GM18505 (cell line): ENCODE measurements at regions not wholly inside any gene's neighbourhood (a gene's known extent, or its start where the extent isn't known, plus 50 kb on each side); places are given as distances from the start of the nearest gene placed in this dataset.
A peak's percentile ranks its signal among the peaks of the same experiment; 100 is the strongest.

ENCODE experiments used
- ATAC-seq: cut with Tn5 transposase; IDR thresholded peaks from one replicate; pipeline ENCODE4 v1.9.1; 2021; ENCODE audit not compliant: unreplicated experiment
- POLR2A ChIP-seq: IDR thresholded peaks from 4 replicates; pipeline ENCODE4 v1.6.1; 2011; ENCODE audit warnings: borderline replicate concordance; ENCODE audit not compliant: insufficient read depth, insufficient read length; ENCODE audit errors: extremely low read depth

DNA sequence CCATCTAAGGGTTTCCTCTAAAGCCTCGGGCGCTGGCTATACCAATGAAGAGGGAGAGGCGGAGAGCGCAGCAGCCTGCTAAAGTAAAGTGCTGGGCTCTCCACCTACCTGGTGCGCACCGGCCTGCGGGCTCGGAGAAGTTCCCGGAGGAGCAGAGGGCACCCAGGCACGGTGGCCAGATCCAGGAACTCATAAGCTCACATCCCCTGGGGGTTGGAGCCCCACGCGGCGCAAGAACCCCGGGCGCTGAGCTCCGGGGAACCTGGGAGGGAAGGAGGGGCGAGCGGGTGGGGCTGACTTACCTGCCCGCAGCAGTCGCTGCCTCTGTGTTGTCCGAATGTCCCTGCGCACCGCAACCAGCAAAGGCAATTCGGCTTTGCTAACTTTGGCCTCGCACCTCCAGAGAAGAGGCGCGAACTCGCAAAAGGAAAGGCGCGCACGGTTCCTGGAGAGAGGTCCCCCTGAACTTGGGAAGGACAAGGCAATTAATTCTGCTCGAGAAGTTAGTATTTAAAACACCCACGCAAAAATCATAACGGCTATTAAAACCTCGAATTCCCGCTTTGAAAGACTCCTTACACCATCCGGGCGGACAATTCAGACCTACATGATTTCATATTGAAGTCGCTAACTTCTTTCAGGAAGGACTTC, 127.6 kb upstream of the C11orf58 start:
- TF ChIP-seq POLR2A = no peak
- ATAC-seq = no peak

DNA sequence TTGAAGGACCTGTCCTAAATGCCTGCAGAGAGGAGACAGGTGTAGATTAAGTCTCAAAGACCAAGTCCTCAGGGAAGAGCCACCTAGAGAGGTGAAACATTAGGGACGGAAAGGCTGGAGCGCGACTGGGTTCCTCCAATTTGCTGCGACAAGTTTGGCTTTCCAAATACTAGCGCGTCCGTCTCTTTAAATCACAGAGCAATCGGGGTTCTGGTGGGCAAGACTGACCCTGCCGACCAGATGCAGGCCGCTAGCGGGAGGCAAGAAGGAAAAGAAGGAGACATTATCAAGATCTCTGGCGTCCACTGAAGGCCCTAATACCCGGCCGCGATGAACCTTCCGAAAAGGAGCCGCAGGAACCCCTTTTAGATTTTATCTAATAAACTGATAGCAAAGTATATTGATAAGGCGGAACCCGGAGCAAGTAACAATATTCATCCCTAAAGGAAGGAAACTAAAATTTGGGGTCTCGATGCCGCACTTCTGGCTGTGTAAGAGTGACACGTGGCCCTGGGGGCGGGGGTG, 128.2 kb upstream of the C11orf58 start:
- TF ChIP-seq POLR2A = no peak
- ATAC-seq = no peak

DNA sequence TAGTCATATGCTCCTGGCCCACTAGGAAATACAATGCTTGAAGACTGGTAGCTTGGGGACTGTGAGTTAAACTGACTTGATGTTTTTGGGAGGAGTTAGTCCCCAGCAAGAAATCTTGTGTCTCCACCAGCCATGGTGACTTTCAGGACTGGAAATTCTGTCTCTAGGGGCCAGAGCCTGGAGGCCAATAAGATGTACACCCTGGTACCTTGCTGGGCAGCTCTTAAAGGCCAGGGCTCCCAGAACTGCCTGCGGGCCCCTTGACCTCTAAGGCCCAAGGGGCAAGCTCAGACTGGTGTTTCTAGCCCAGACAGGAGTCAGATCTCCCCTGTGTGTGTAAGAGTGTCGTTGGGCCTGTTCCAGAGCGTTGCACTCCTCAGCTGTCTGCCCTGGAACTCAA, 128.7 kb upstream of the C11orf58 start:
- no peak for ATAC-seq
- TF ChIP-seq POLR2A = no peak

DNA sequence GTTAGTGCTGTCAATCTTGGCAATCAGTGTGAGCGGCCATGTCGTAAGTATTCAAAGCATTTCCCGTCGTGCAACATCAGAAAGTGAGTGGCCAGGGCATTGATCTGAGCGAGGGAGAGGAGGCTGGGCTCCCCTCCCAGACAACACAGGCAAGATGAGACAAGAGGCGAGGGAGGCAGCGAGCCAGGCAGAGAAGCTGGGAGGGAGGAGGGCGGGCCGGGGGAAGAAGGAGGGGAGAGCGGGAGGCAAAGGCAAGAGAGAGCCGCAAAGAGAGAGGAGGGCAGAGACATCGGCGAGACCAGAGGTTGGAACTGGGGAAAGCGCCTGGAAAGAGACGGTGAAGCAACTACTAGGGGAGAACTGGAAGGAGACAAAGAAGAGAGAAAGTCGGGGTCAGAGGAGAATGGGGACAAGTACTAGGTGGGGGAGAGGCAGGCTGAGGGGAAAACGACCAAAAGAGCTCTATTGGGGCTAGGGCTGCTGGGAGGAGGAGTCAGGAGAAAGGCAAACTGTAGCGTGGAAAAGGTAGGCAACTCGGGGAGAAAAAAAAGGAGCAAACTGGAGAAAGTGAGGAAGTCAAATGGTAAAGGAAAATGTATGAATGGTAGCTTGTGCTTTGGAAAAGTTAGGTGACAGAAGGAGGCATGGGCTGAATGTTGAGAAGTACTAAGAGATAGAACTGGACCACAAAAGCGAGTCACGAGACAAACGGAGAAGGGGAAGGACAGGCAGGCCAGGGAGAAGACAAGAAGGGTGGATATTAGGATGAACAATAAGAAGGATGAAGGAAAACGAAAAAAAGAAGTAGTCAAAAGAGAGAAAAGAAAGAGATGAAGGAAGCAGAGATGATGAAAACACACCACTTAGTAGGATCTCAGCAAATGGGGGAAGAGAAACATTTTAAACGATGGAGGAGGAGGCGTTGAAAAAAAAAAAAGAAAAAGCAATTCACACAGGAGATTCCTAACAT, 130.5 kb upstream of the C11orf58 start:
- no peak for ATAC-seq
- no peak for TF ChIP-seq POLR2A

DNA sequence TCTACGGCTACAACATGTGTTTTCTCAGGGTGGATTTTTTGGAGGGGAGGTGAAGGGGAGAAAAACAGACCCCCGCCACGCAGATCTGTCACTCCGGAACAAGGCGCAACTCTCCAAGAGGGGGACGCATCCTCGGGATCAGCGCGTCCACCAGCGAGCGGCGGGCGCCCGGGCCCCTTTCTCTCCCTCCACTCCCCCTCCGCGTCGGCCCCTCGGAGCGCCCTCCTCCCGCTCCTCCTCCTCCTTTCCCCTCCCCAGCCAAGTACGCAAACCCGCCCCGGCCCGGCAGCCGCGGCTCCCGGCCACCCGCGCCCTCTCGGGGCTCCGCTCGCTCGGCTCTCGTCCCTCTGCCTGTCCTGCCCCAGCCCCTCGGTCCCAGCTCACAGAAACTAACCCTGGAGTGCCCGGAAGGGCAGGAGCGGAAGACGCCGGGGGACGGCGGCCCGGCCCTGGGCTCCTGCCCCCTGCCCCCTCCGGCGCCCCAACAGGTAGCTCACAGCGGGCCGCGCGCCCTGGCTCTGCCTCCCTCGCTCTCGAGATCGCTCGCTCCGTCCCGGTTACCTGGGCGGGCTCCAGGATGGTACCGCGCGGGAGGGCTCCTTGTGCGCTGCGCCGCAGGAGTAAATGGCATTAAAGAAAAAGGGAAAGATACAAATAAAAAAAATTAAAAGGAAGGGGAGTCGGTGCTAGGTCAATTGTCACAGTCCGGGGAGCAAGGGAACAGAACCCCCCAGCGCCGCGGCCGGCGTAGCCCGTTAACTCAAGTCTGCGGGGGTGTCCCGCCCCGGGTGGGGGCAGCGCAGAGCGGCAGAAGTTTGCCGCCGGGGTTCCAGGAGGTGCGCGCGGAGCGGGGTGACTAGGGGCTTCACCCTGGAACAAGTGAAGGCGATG, 131.4 kb upstream of the C11orf58 start:
- no peak for TF ChIP-seq POLR2A
- ATAC-seq = no peak

DNA sequence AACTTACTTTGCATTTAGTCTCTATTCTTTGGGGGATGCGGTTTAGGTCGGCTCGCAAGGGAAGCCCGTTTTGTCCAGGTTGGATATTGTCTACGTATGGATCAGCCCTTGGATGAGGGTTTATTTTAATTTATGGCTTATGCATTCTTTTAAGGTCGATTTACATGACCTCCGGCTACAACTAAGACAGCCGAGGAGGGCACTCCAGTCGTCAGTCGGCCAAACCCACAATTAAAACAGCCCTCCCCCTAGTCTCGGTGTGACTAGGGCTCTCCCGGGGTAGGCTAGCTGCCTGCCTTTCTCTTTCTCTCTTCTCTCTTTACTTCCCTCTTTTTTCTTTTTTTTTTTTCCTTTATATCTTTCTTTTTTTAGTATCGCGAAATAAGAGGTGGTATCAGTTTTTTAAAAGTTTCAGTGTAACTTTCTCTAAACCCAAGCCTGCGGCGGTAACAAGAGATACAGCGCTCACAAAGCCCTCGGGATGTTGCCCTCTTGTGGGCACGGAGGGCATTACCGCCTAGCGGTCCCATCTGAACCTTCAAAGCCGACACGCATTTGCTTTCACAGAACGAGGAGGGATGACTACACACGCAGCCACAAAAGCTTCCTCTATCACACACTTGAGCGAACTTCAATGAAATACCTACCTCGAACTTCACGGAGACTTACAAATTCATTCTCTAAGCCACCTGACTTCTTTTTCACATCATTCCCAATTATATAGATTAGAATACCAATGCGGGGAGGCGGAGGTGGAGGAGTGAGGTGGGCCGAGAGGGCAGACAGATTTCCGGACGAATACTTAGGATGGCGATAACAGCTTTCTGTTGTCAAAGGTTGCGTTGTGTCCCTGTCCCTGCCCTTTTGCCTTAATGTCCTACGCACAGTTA, 132.3 kb upstream of the C11orf58 start:
- TF ChIP-seq POLR2A = no peak
- peak; percentile 93 for ATAC-seq

DNA sequence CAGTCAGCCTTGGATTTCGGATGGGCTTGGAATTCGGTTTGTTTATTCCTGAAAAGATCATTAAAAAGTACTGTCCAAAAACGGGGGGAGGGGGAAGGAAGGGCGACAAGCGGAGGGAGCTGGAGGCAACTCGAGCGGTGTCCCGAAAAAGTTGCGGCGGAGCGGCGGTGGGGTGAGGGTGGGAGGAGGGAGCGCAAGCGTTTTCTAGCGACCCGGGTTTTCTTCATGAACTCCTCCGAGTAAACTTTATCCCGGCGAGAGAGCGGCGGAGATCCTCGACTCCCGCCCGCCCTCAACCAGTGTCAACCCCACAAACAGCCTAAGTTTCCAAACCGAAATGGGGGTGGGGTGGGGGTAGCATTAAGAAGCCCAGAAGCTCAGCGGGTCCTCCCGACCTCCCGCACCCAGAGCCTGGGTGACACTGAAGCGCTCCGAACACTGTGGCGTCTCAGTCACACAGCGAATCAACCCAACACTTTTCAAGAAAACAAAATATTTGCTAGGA, 133.0 kb upstream of the C11orf58 start:
- no peak for TF ChIP-seq POLR2A
- ATAC-seq = no peak

DNA sequence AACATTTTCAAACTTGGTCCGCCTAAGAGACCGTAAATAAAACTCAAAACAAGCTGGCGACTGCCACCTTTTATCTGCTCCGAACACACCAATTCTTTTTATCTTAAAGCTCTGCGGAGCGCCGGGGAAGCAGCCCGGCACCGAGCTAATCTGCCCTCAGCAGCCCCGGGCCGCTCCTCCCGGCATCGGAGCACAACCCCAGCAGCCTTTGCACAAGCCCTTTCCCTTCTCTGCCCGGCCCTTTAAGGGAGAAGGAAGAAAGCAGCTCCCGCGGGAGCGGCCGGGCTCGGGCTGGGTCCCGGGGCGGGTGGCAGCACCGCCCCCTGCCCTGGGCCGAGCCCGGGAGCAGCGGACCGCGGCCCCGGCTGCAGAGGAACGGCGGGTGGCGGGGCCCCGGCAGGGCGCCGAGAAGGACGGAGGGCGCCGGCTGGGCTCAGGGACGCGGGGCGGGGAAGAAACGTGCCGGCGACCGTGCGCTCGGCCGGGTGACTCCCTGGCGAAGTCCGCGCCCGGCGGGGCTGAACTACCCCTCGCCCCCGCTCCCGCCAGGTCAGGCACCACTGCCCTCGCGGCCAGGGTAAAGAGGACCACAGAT, 133.6 kb upstream of the C11orf58 start:
- no peak for TF ChIP-seq POLR2A
- no peak for ATAC-seq

DNA sequence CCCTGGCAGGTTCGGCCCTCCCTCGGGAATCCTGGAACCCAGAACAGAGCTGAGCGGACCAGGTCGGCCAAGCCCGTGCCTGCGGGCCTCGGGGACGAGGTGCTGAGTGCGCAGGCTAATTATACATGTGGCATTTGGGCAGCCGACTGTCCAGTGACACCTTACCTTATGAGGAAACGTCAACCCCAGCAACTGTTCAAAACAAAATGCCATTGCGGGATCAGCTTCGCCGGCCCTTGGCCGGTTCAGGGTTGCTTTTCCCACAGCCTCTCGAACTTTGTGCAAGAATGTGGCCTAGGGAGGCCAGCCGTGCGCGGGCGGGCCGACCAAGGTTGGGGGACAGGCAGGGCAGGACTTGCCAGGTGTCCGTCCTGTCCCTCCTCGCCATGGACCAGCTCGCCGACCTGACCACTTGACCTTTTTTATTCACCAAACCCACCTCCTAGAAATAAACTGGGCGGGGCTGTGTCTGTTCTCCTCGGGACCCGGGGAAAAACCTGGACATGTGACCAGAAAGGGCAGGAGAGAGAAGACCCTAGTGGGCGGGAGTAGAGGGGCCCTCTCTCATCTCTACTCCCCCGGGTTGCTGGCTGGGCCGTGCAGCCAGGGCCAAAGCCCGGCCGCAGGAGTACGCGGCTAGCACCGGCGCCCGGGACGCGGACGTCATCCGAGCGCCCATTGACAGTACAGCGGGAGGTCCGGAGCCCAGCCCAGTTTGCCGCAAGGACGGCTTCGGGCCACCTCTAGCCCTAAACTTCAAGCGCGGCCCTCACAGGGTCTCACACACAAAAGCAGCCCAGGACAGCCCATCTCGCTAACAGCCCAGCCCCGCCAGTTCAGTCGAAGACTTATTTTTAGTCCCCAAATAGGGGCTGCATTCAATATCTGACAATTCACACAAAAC, 134.3 kb upstream of the C11orf58 start:
- ATAC-seq = no peak
- no peak for TF ChIP-seq POLR2A

DNA sequence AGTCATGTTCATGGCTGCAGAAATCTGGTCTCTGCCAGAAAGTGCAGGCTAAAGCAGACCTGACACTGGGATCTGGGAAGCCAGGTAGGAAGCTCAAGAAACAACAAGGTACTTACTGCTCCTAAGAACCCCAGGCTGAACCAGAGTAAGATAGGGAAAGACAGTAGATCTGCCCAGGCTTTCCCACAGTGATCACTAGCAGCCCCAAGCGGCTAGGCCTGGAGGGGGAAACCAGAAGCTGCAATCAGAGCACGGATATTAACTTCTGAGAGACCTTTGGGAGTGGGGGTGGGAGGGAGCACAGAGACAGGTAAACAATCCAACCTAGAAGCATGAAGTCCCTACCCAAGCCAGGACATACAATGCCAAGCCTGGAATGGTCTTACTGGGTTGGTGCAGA, 135.2 kb upstream of the C11orf58 start:
- no peak for TF ChIP-seq POLR2A
- ATAC-seq = no peak

DNA sequence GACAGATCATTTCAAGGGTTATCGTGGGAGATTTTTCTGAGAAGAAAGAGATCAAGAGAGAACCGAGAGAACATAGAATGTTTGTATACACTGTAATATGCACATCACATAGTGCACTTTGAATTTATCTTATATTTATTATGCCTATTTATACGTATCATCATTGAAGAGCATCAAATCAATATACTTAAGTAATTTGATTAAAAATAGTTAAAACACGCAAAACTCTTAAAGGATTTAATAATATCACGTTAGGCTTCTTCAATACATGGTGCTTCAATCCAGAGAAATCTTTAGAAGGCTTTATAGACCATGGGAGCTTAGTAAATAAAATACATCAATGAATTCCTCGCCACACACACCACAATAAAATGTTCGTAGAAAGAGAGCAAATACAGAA, 139.5 kb upstream of the C11orf58 start:
- TF ChIP-seq POLR2A = no peak
- ATAC-seq = no peak

DNA sequence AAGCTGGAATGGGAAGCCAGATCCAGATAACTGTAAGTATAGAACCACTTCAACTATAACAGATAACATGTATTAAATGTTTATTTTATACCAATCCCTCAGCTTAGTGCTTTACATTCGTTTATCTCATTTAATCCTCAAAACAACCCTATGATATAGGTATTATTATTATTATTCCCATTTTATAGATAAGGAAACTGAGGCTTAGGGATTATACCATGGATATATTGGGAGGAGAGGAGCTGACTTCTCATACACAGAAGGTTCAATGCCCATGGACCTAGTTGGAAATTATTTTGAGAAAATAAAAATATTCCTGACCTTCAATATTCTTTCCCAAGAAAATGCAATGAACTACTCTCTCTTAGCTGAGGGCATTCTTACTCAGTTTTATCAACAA, 140.4 kb upstream of the C11orf58 start:
- no peak for ATAC-seq

More for the DNA sequence above, 140.4 kb upstream of the C11orf58 start:
- no peak for TF ChIP-seq POLR2A
